A673 (cell line): ENCODE measurements at regions not wholly inside any gene's neighbourhood (a gene's known extent, or its start where the extent isn't known, plus 50 kb on each side); places are given as distances from the start of the nearest gene placed in this dataset.

Experiments used
- BruUV-seq: library from RNA; stranded (reverse); fragments of 400-500 nt; replicated peaks from 2 replicates; lab custom pipeline; 2021; lab: Mats Ljungman, UMichigan
- CTCF ChIA-PET: fragments of 300-600 bp; sonication (Branson Sonifier 250); formaldehyde crosslinking; loops from one replicate; lab custom pipeline; 2022; ENCODE audit warnings: antibody characterized with exemption; lab: Charles Lee
- POLR2A ChIA-PET: fragments of 300-600 bp; sonication (Branson Sonifier 250); formaldehyde crosslinking; loops from one replicate; lab custom pipeline; 2022; ENCODE audit warnings: antibody characterized with exemption; ENCODE audit not compliant: low non-redundant PET; lab: Charles Lee
- DNase-seq: peaks from one replicate; pipeline ENCODE4 v3.0.0-alpha.2; 2015; ENCODE audit warnings: low spot score
- H3K27ac ChIP-seq: fragments of 200-600 bp; sonication (generic); 2 replicates; pipeline ENCODE4 v1.5.1; 2016; ENCODE audit warnings: mixed run types, low read depth, mild to moderate bottlenecking, mixed read lengths, antibody characterized with exemption, low read length; ENCODE audit not compliant: poor library complexity, severe bottlenecking
- H3K27me3 ChIP-seq: fragments of 200-600 bp; sonication (generic); replicated peaks from 2 replicates; pipeline ENCODE4 v1.6.1; 2017; ENCODE audit warnings: mixed run types, low read depth, mild to moderate bottlenecking, mixed read lengths, antibody characterized with exemption, low read length; ENCODE audit not compliant: insufficient read depth, poor library complexity
- H3K36me3 ChIP-seq: fragments of 200-600 bp; sonication (generic); 2 replicates; pipeline ENCODE4 v1.6.1; 2016; ENCODE audit warnings: mixed run types, mild to moderate bottlenecking, mixed read lengths, antibody characterized with exemption, low read length; ENCODE audit not compliant: insufficient read depth, poor library complexity, severe bottlenecking
- H3K4me1 ChIP-seq: fragments of 200-600 bp; sonication (generic); 2 replicates; pipeline ENCODE4 v1.6.1; 2017; ENCODE audit warnings: mixed run types, mild to moderate bottlenecking, mixed read lengths, antibody characterized with exemption, low read length; ENCODE audit not compliant: insufficient read depth, poor library complexity, severe bottlenecking
- H3K4me3 ChIP-seq: fragments of 200-600 bp; sonication (generic); 2 replicates; pipeline ENCODE4 v1.5.1; 2016; ENCODE audit warnings: low read depth, mixed run types, mild to moderate bottlenecking, mixed read lengths, low read length; ENCODE audit not compliant: poor library complexity, severe bottlenecking
- H3K9me3 ChIP-seq: fragments of 200-600 bp; sonication (generic); 2 replicates; pipeline ENCODE4 v1.6.1; 2016; ENCODE audit warnings: mixed run types, low read depth, mild to moderate bottlenecking, mixed read lengths, antibody characterized with exemption, low read length; ENCODE audit not compliant: poor library complexity, severe bottlenecking
- EZH2 ChIP-seq: fragments of 200-600 bp; sonication (generic); IDR thresholded peaks from 2 replicates; pipeline ENCODE4 v1.6.1; 2017; ENCODE audit warnings: borderline replicate concordance, low read depth, mild to moderate bottlenecking, mixed read lengths, antibody characterized with exemption, low read length; ENCODE audit not compliant: poor library complexity, severe bottlenecking
- intact Hi-C: fragments of 100-400 bp; cut with micrococcal nuclease; formaldehyde crosslinking; loops from one replicate; pipeline ENCODE4 v1.10.0; 2022; ENCODE audit not compliant: unreplicated experiment
- TF ChIP-seq, protein P1 (sequence below): fragments of 300-800, 200-600 bp; sonication (generic); conservative IDR thresholded peaks from 2 replicates; pipeline ENCODE4 v1.5.1; 2017; ENCODE audit warnings: low read depth, mild to moderate bottlenecking, antibody characterized with exemption, low read length, moderate library complexity, mixed read lengths

DNA sequence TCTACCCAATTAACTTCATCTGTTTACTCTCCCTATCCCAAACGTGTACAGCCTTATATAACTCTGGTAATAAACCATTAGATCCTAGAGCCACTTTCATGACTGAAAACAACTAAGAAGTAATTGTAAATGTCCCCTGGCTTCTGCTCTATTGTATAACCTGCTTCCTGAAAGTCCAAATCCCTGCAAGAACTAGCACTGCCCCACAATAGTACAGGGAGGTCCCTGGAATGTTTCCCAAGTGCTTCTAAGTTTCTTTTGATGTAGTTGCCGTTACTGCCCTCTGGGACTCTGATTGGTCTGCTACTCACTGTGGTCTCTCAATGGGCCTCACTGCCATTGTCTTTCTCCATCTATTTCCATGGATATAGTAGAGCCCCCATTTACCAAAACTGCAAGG is 764.0 kb upstream of the GHITM start:
- Histone ChIP-seq H3K4me1 (no peaks in the 10 kb centered on the region), H3K27me3 (no peaks in the 10 kb centered on the region), H3K36me3 (no peaks in the 10 kb centered on the region), H3K27ac (no peak overlapping the region), H3K4me3 (no peak overlapping the region), H3K9me3 (peaks cover 13% of the 10 kb centered on the region)
- CTCF ChIA-PET = no interaction called here
- POLR2A ChIA-PET = no interaction called here
- DNase-seq = no peak
- no TSS peak for BruUV-seq
- intact Hi-C loops = no loop called here
- TF ChIP-seq EZH2 = no peak
- TF ChIP-seq, protein P1, sequence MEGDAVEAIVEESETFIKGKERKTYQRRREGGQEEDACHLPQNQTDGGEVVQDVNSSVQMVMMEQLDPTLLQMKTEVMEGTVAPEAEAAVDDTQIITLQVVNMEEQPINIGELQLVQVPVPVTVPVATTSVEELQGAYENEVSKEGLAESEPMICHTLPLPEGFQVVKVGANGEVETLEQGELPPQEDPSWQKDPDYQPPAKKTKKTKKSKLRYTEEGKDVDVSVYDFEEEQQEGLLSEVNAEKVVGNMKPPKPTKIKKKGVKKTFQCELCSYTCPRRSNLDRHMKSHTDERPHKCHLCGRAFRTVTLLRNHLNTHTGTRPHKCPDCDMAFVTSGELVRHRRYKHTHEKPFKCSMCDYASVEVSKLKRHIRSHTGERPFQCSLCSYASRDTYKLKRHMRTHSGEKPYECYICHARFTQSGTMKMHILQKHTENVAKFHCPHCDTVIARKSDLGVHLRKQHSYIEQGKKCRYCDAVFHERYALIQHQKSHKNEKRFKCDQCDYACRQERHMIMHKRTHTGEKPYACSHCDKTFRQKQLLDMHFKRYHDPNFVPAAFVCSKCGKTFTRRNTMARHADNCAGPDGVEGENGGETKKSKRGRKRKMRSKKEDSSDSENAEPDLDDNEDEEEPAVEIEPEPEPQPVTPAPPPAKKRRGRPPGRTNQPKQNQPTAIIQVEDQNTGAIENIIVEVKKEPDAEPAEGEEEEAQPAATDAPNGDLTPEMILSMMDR = no peak

DNA sequence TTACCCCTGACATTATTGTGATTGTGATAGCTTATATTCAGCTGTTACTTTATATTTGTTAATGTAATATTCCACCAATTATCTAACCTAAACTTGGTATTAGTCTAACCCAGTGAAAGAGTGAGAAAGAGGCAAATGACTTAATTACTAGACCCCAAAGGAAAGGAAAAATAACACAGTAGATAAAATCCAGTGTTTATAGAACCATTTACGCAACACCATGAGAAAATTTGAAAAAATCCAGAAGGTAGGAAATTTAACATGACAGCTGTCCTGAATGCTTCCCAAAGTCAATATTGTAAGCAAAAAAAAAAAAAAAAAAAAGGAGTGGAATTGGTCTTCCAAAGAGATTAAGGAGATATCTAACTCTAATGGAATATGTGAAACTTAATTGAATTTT is 741.5 kb upstream of the GHITM start:
- no peak overlapping the region for H3K27ac ChIP-seq
- H3K9me3 ChIP-seq = peaks cover 10% of the 10 kb centered on the region
- ChIA-PET CTCF (no interaction called here), POLR2A (no interaction called here)
- BruUV-seq = no TSS peak
- H3K4me3 ChIP-seq = no peak overlapping the region
- DNase-seq = no peak
- H3K4me1 ChIP-seq = no peaks in the 10 kb centered on the region
- H3K27me3 ChIP-seq = no peaks in the 10 kb centered on the region
- no peak for TF ChIP-seq EZH2
- TF ChIP-seq, protein P1 = no peak
- H3K36me3 ChIP-seq = no peaks in the 10 kb centered on the region
- intact Hi-C loops = no loop called here

DNA sequence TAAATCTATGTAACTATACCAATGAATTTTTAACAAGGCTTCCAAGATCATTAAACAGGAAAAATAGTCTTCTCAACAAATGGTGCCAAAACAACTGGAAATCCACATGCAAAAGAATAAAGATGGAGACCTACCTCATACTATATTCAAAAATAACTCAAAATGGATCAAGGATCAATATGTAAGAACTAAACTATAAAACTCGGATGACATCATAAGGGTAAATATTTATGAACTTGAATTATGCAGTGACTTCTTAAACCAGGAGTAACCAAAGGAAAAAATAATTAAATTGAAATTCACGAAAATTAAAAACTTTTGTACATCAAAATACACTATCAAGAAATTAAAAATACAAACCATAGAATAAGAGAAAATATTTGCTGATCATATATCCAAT is 728.7 kb upstream of the GHITM start:
- no peak overlapping the region for H3K27ac ChIP-seq
- no peaks in the 10 kb centered on the region for H3K36me3 ChIP-seq
- H3K4me1 ChIP-seq = no peaks in the 10 kb centered on the region
- H3K4me3 ChIP-seq = no peak overlapping the region
- no TSS peak for BruUV-seq
- H3K9me3 ChIP-seq = peaks cover 19% of the 10 kb centered on the region
- ChIA-PET CTCF (no interaction called here), POLR2A (no interaction called here)
- intact Hi-C loops = no loop called here
- no peaks in the 10 kb centered on the region for H3K27me3 ChIP-seq
- TF ChIP-seq, protein P1 = no peak
- TF ChIP-seq EZH2 = no peak
- no peak for DNase-seq
